ENCODE measurements at regions not wholly inside any gene's neighbourhood (a gene's known extent, or its start where the extent isn't known, plus 50 kb on each side); places are given as distances from the start of the nearest gene placed in this dataset.
A peak's percentile ranks its signal among the peaks of the same experiment; 100 is the strongest.

- ATAC-seq (no peak), DNase-seq (no peak), FAIRE-seq (no peak)
- Histone ChIP-seq H3K9me3 (no peaks in the 10 kb centered on the region), H3K36me3 (no peaks in the 10 kb centered on the region), H3K4me1 (no peaks in the 10 kb centered on the region), H3K4me3 (no peak overlapping the region), H3K27ac (no peak overlapping the region), H3K27me3 (no peaks in the 10 kb centered on the region)
- WGBS, 2 donors, result 67 to 90% methylated on average over 2 of the region's 2 CpGs
- intact Hi-C loops (cut with DNase I), result no loop called here
- TF ChIP-seq, protein P1, sequence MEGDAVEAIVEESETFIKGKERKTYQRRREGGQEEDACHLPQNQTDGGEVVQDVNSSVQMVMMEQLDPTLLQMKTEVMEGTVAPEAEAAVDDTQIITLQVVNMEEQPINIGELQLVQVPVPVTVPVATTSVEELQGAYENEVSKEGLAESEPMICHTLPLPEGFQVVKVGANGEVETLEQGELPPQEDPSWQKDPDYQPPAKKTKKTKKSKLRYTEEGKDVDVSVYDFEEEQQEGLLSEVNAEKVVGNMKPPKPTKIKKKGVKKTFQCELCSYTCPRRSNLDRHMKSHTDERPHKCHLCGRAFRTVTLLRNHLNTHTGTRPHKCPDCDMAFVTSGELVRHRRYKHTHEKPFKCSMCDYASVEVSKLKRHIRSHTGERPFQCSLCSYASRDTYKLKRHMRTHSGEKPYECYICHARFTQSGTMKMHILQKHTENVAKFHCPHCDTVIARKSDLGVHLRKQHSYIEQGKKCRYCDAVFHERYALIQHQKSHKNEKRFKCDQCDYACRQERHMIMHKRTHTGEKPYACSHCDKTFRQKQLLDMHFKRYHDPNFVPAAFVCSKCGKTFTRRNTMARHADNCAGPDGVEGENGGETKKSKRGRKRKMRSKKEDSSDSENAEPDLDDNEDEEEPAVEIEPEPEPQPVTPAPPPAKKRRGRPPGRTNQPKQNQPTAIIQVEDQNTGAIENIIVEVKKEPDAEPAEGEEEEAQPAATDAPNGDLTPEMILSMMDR (IDR thresholded peaks at IDR 0.05), result no peak
These were observed 405.9 kb upstream of the MAGEB16 start for GRCh38 chrX:35392232-35392631.

GRCh38 chrX:35406386-35406785 is 391.8 kb upstream of the MAGEB16 start:
- Histone ChIP-seq H3K27ac (no peak overlapping the region), H3K4me3 (no peak overlapping the region), H3K4me1 (no peaks in the 10 kb centered on the region), H3K27me3 (no peaks in the 10 kb centered on the region), H3K36me3 (no peaks in the 10 kb centered on the region), H3K9me3 (no peaks in the 10 kb centered on the region)
- no peak for ATAC-seq
- no peak for DNase-seq
- FAIRE-seq, result no peak
- 83 to 94% methylated on average over 2 of the region's 2 CpGs for WGBS, 2 donors
- TF ChIP-seq, protein P1 (IDR thresholded peaks at IDR 0.05), result no peak
- intact Hi-C loops (cut with DNase I), result no loop called here

DNA sequence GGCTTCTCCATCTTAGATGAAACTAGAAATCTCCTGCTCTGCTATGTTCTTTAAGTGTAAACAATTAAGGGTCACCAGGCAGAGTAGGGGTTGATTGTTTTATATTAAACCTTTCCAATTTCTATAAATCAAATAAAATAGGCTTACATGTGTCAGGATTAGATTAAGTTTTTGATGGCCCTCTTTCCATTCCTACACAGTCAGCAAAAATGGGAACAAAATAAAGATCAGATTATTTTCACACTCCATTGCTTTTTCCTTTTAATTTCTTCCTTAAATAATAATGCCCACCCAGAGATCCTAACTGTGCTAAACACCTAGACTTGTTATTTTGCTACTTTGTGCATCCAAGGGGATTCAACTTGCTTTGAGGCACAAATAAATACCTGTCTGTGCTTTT is 381.4 kb upstream of the MAGEB16 start:
- TF ChIP-seq, protein P1 (IDR thresholded peaks at IDR 0.05), result no peak
- Histone ChIP-seq H3K4me1 (no peaks in the 10 kb centered on the region), H3K27me3 (no peaks in the 10 kb centered on the region), H3K4me3 (no peak overlapping the region), H3K36me3 (no peaks in the 10 kb centered on the region), H3K27ac (no peak overlapping the region), H3K9me3 (no peaks in the 10 kb centered on the region)
- DNase-seq (no peak), FAIRE-seq (peak; percentile 5), ATAC-seq (no peak)
- intact Hi-C loops (cut with DNase I), result no loop called here

- Histone ChIP-seq H3K9me3 (no peaks in the 10 kb centered on the region), H3K4me1 (no peaks in the 10 kb centered on the region), H3K27ac (no peak overlapping the region), H3K4me3 (no peak overlapping the region), H3K36me3 (no peaks in the 10 kb centered on the region), H3K27me3 (peaks cover 0 to 4% (median 0%) of the 10 kb centered on the region in 4 donors)
- FAIRE-seq, result no peak
- ATAC-seq, result no peak
- TF ChIP-seq, protein P1 (IDR thresholded peaks at IDR 0.05), result no peak
- intact Hi-C loops (cut with DNase I), result no loop called here
- WGBS, 2 donors, result 56 to 66% methylated on average over 2 of the region's 2 CpGs
- DNase-seq, result no peak
These were observed 366.1 kb upstream of the MAGEB16 start for GRCh38 chrX:35432056-35432455.

DNA sequence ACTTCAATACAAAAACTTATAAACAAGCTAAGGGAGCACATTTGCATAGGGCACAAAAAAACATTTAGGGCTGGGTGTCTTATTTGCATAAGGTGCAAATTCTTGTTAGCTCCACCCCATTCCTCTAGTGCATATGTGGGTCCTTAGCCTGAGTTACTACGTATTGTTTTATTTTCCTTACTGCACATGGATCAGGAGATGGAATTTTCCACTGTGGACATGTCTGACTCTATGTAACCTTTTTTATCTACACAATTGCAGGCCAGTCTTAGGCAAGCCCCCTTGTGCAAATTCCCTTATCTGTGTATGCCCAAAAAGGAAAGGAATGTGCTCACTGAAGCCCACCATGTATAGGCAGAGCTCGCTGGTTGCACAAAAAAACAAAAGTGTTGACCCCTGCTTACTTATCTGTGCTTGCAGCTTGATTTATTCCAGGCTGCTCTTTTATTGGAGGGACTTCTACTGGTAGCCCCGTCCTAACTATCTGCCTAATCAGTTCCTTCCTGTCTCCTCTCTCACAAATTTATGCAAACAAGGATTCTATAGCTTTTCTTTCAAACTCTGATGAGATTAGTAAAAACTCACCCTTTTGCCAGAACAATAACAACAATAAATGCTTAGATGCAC is 359.0 kb upstream of the MAGEB16 start:
- WGBS, 2 donors, result 32 to 63% methylated on average over 3 of the region's 3 CpGs
- Histone ChIP-seq H3K9me3 (no peaks in the 10 kb centered on the region), H3K36me3 (no peaks in the 10 kb centered on the region), H3K4me3 (no peak overlapping the region), H3K4me1 (peaks cover 10 to 35% (median 21%) of the 10 kb centered on the region in 3 donors), H3K27me3 (no peaks in the 10 kb centered on the region), H3K27ac (peak overlapping the region in 2 of 4 donors; percentile 32 to 65)
- FAIRE-seq (no peak), ATAC-seq (peak in 3 of 4 donors; percentile 16 to 49 (median 35)), DNase-seq (no peak)
- TF ChIP-seq, protein P1 (IDR thresholded peaks at IDR 0.05), result no peak
- intact Hi-C loops (cut with DNase I), result no loop called here

All from pancreas (tissue), 10 donors.